CD8-positive, alpha-beta memory T cell (primary cell): ENCODE measurements at regions not wholly inside any gene's neighbourhood (a gene's known extent, or its start where the extent isn't known, plus 50 kb on each side); places are given as distances from the start of the nearest gene placed in this dataset.

Experiments used
- CTCF ChIA-PET: fragments of 350-600 bp; sonication (Branson Sonifier 250); formaldehyde crosslinking; loops from one replicate; lab custom pipeline; 2021; ENCODE audit warnings: antibody characterized with exemption; lab: Charles Lee
- POLR2A ChIA-PET: fragments of 350-600 bp; sonication (Branson Sonifier 250); formaldehyde crosslinking; loops from one replicate; lab custom pipeline; 2021; ENCODE audit warnings: antibody characterized with exemption; lab: Charles Lee
- DNase-seq, 5 donors: peaks; one replicate each; pipeline versions ENCODE4 v3.0.0 to v3.0.0-alpha.2; 2020 to 2022; ENCODE audit warnings: mixed read lengths in 1 of 5
- H3K27ac ChIP-seq: one replicate; pipeline ENCODE4 v1.7.0; 2013; ENCODE audit warnings: low read depth, mild to moderate bottlenecking, low read length, moderate library complexity
- H3K27me3 ChIP-seq: 2 replicates; pipeline ENCODE4 v1.7.0; 2013; ENCODE audit warnings: low read length, mild to moderate bottlenecking; ENCODE audit not compliant: insufficient read depth, poor library complexity, severe bottlenecking
- H3K36me3 ChIP-seq: 2 replicates; pipeline ENCODE4 v1.7.0; 2013; ENCODE audit warnings: mild to moderate bottlenecking, low read length, moderate library complexity; ENCODE audit not compliant: insufficient read depth
- H3K4me1 ChIP-seq: 2 replicates; pipeline ENCODE4 v1.7.0; 2013; ENCODE audit warnings: mild to moderate bottlenecking, low read length, moderate library complexity; ENCODE audit not compliant: insufficient read depth
- H3K4me3 ChIP-seq: 2 replicates; pipeline ENCODE4 v1.7.0; 2013; ENCODE audit warnings: mild to moderate bottlenecking, low read length
- H3K9me3 ChIP-seq: 2 replicates; pipeline ENCODE4 v1.7.0; 2013; ENCODE audit warnings: mild to moderate bottlenecking, low read length
- H3K27ac Mint-ChIP-seq, 8 donors: one replicate each; pipeline ENCODE4 v1.8.0; 2020 to 2021; ENCODE audit warnings: mixed read lengths in 8 of 8, mild to moderate bottlenecking in 6 of 8, inconsistent platforms in 3 of 8, moderate library complexity in 3 of 8
- H3K27me3 Mint-ChIP-seq, 2 donors: one replicate each; pipeline ENCODE4 v1.8.0; 2020 to 2021; ENCODE audit warnings: mixed read lengths in 2 of 2, mild to moderate bottlenecking in 1 of 2, moderate library complexity in 1 of 2
- H3K36me3 Mint-ChIP-seq, 3 donors: one replicate each; pipeline ENCODE4 v1.8.0; 2020 to 2021; ENCODE audit warnings: mixed read lengths in 3 of 3, inconsistent platforms in 1 of 3, mild to moderate bottlenecking in 1 of 3
- H3K4me1 Mint-ChIP-seq, 3 donors: one replicate each; pipeline ENCODE4 v1.8.0; 2020 to 2021; ENCODE audit warnings: mixed read lengths in 3 of 3, inconsistent platforms in 1 of 3, mild to moderate bottlenecking in 1 of 3
- H3K4me3 Mint-ChIP-seq, 7 donors: one replicate each; pipeline ENCODE4 v1.8.0; 2020 to 2021; ENCODE audit warnings: mixed read lengths in 7 of 7, mild to moderate bottlenecking in 6 of 7, moderate library complexity in 4 of 7, inconsistent platforms in 2 of 7
- H3K9me3 Mint-ChIP-seq, 5 donors: one replicate each; pipeline ENCODE4 v1.8.0; 2020 to 2022; ENCODE audit warnings: mixed read lengths in 5 of 5, mild to moderate bottlenecking in 3 of 5, moderate library complexity in 2 of 5, inconsistent platforms in 1 of 5

DNA sequence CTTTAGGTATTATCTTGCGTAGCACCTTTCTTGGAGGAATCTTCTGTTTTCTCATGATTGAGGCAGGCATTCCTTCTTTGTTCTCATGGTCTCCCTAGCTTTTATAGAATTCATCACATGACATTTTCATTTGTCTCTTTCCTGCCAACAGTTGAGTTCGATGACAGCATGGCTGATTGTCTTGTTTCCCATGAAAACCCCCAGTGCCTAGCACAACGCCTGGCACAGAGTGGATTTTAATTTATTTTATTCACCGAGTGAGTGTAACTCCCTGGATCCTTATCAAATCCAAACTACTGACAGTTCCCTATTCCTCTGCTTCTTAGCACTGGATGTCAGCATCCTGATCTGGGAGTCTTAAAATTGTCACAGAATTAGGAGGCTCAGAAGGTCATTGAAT lies 182.6 kb downstream of the SUDS3 start:
- no peaks in the 10 kb centered on the region for H3K4me1 Mint-ChIP-seq
- H3K9me3 Mint-ChIP-seq, result peaks cover 0 to 2% (median 0%) of the 10 kb centered on the region in 5 donors
- Histone ChIP-seq H3K27ac (no peak overlapping the region), H3K36me3 (no peaks in the 10 kb centered on the region), H3K27me3 (no peaks in the 10 kb centered on the region), H3K4me3 (no peak overlapping the region), H3K9me3 (no peaks in the 10 kb centered on the region), H3K4me1 (no peaks in the 10 kb centered on the region)
- POLR2A ChIA-PET, result no interaction called here
- H3K36me3 Mint-ChIP-seq, result no peaks in the 10 kb centered on the region
- no peak overlapping the region for H3K27ac Mint-ChIP-seq
- peaks cover 0 to 3% of the 10 kb centered on the region in 2 donors for H3K27me3 Mint-ChIP-seq
- H3K4me3 Mint-ChIP-seq, result no peak overlapping the region
- DNase-seq, result no peak
- CTCF ChIA-PET, result no interaction called here

DNA sequence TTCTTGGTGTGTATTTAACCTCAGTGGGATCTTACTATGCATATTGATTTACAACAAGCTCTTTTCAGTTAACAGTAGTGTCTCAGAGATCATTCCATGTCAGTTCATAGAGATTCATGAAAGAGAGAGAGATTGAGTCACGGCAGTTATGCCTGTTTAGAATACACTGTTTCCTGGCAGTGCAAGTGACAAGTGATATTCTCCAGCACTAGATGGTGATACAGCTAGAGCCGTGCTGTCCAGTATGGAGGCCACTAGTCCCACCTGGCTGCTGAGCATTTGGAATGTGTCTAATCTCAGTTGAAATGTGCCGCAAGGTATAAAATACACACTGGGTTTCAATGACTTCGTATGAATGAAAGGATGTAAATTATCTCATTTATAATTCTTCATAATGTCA lies 184.4 kb downstream of the SUDS3 start:
- Histone ChIP-seq H3K9me3 (no peaks in the 10 kb centered on the region), H3K27me3 (no peaks in the 10 kb centered on the region), H3K36me3 (no peaks in the 10 kb centered on the region), H3K4me1 (no peaks in the 10 kb centered on the region), H3K27ac (no peak overlapping the region), H3K4me3 (no peak overlapping the region)
- Mint-ChIP-seq H3K27ac (no peak overlapping the region), H3K4me1 (no peaks in the 10 kb centered on the region), H3K36me3 (no peaks in the 10 kb centered on the region), H3K9me3 (peaks cover 0 to 2% (median 0%) of the 10 kb centered on the region in 5 donors), H3K4me3 (no peak overlapping the region), H3K27me3 (peaks cover 0 to 3% of the 10 kb centered on the region in 2 donors)
- CTCF ChIA-PET, result no interaction called here
- POLR2A ChIA-PET, result no interaction called here
- no peak for DNase-seq

GRCh38 chr12:118571730-118572129 lies 195.4 kb downstream of the SUDS3 start:
- CTCF ChIA-PET, result no interaction called here
- H3K36me3 ChIP-seq, result no peaks in the 10 kb centered on the region
- no peak for DNase-seq
- Mint-ChIP-seq H3K36me3 (no peaks in the 10 kb centered on the region), H3K27ac (no peak overlapping the region), H3K9me3 (peaks cover 0 to 14% (median 2%) of the 10 kb centered on the region in 5 donors), H3K27me3 (peaks cover 0 to 2% of the 10 kb centered on the region in 2 donors), H3K4me3 (no peak overlapping the region), H3K4me1 (no peaks in the 10 kb centered on the region)
- H3K27me3 ChIP-seq, result no peaks in the 10 kb centered on the region
- H3K4me3 ChIP-seq, result no peak overlapping the region
- no peak overlapping the region for H3K27ac ChIP-seq
- no peaks in the 10 kb centered on the region for H3K4me1 ChIP-seq
- H3K9me3 ChIP-seq, result no peaks in the 10 kb centered on the region
- POLR2A ChIA-PET, result no interaction called here

GRCh38 chr12:118574288-118574687 lies 197.9 kb downstream of the SUDS3 start:
- CTCF ChIA-PET, result no interaction called here
- no peak overlapping the region for H3K27ac Mint-ChIP-seq

DNA sequence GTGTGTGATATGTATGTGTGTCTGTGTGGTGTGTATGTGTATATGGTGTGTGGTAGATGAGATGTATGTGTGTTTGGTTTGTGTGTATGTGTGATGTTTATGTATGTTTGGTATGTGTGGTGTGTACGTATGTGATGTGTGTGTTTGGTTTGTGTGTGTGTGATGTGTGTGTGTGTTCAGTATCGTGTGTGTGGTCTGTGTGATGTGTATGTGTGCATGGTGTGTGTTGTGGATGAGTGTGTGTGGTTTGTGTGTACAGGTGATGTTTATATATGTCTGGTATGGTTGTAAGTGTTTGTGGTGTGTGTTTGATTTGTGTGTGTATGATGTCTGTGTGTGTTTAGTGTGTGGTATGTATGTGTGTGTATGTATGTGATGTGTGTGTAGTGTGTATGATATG lies 199.4 kb downstream of the SUDS3 start:
- Mint-ChIP-seq H3K36me3 (no peaks in the 10 kb centered on the region), H3K4me3 (no peak overlapping the region), H3K27ac (no peak overlapping the region), H3K27me3 (peaks cover 0 to 2% of the 10 kb centered on the region in 2 donors), H3K4me1 (no peaks in the 10 kb centered on the region), H3K9me3 (peaks cover 0 to 3% (median 2%) of the 10 kb centered on the region in 5 donors)
- ChIA-PET CTCF (no interaction called here), POLR2A (no interaction called here)
- DNase-seq, result no peak
- H3K27me3 ChIP-seq, result no peaks in the 10 kb centered on the region
- no peaks in the 10 kb centered on the region for H3K4me1 ChIP-seq
- H3K9me3 ChIP-seq, result no peaks in the 10 kb centered on the region
- no peaks in the 10 kb centered on the region for H3K36me3 ChIP-seq
- no peak overlapping the region for H3K4me3 ChIP-seq
- H3K27ac ChIP-seq, result no peak overlapping the region

More at GRCh38 chr12:118574288-118574687, 197.9 kb downstream of the SUDS3 start:
- H3K4me1 ChIP-seq, result no peaks in the 10 kb centered on the region
- no peak for DNase-seq
- POLR2A ChIA-PET, result no interaction called here
- no peak overlapping the region for H3K4me3 ChIP-seq
- Mint-ChIP-seq H3K4me1 (no peaks in the 10 kb centered on the region), H3K9me3 (peaks cover 0 to 11% (median 2%) of the 10 kb centered on the region in 5 donors), H3K27me3 (peaks cover 0 to 2% of the 10 kb centered on the region in 2 donors), H3K36me3 (no peaks in the 10 kb centered on the region), H3K4me3 (no peak overlapping the region)
- no peaks in the 10 kb centered on the region for H3K9me3 ChIP-seq
- H3K27ac ChIP-seq, result no peak overlapping the region
- no peaks in the 10 kb centered on the region for H3K27me3 ChIP-seq
- H3K36me3 ChIP-seq, result no peaks in the 10 kb centered on the region

GRCh38 chr12:118581371-118581770 lies 205.0 kb downstream of the SUDS3 start:
- no peak overlapping the region for H3K27ac Mint-ChIP-seq

GRCh38 chr12:118582863-118583262 lies 206.5 kb downstream of the SUDS3 start:
- Mint-ChIP-seq H3K27ac (no peak overlapping the region), H3K36me3 (no peaks in the 10 kb centered on the region), H3K4me3 (no peak overlapping the region), H3K9me3 (peaks cover 0 to 2% (median 0%) of the 10 kb centered on the region in 5 donors), H3K27me3 (peaks cover 2 to 3% of the 10 kb centered on the region in 2 donors), H3K4me1 (no peaks in the 10 kb centered on the region)
- POLR2A ChIA-PET, result no interaction called here
- Histone ChIP-seq H3K4me3 (no peak overlapping the region), H3K4me1 (no peaks in the 10 kb centered on the region), H3K9me3 (no peaks in the 10 kb centered on the region), H3K27me3 (no peaks in the 10 kb centered on the region), H3K27ac (no peak overlapping the region), H3K36me3 (no peaks in the 10 kb centered on the region)
- no peak for DNase-seq
- CTCF ChIA-PET, result no interaction called here

More at GRCh38 chr12:118581371-118581770, 205.0 kb downstream of the SUDS3 start:
- ChIA-PET POLR2A (no interaction called here), CTCF (no interaction called here)
- H3K4me3 Mint-ChIP-seq, result no peak overlapping the region
- Histone ChIP-seq H3K9me3 (no peaks in the 10 kb centered on the region), H3K27ac (no peak overlapping the region), H3K36me3 (no peaks in the 10 kb centered on the region), H3K4me3 (no peak overlapping the region), H3K4me1 (no peaks in the 10 kb centered on the region), H3K27me3 (no peaks in the 10 kb centered on the region)
- no peaks in the 10 kb centered on the region for H3K36me3 Mint-ChIP-seq
- H3K4me1 Mint-ChIP-seq, result no peaks in the 10 kb centered on the region
- peaks cover 2 to 3% of the 10 kb centered on the region in 2 donors for H3K27me3 Mint-ChIP-seq
- DNase-seq, result no peak
- peaks cover 0 to 2% (median 0%) of the 10 kb centered on the region in 5 donors for H3K9me3 Mint-ChIP-seq

- H3K36me3 ChIP-seq, result no peaks in the 10 kb centered on the region
- H3K27me3 ChIP-seq, result no peaks in the 10 kb centered on the region
- DNase-seq, result no peak
- H3K4me3 ChIP-seq, result no peak overlapping the region
- ChIA-PET POLR2A (no interaction called here), CTCF (no interaction called here)
- H3K9me3 ChIP-seq, result no peaks in the 10 kb centered on the region
- Mint-ChIP-seq H3K36me3 (no peaks in the 10 kb centered on the region), H3K9me3 (peaks cover 0 to 2% (median 0%) of the 10 kb centered on the region in 5 donors), H3K4me1 (no peaks in the 10 kb centered on the region), H3K27ac (no peak overlapping the region), H3K27me3 (peaks cover 2 to 3% of the 10 kb centered on the region in 2 donors), H3K4me3 (no peak overlapping the region)
- no peak overlapping the region for H3K27ac ChIP-seq
- no peaks in the 10 kb centered on the region for H3K4me1 ChIP-seq
These were observed 210.1 kb downstream of the SUDS3 start for GRCh38 chr12:118586433-118586832.

DNA sequence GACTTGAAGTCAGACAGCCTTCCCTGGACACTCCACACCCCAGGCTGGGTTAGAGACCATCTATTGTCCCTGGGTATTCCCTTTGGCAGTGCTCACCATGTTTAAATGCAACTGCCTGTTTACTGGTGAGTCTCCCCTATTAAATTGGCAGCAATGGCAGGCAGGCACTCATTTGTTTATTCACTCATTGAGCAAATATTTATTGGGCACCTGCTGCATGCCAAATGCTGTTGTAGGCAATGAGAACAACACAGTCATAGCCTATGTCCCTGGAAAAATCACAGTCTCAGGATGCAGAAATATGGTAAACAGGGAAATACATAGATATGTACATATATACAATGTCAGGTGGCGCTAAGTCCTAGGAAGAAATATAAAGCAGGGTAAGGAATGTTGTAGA lies 212.8 kb downstream of the SUDS3 start:
- H3K4me1 Mint-ChIP-seq, result no peaks in the 10 kb centered on the region
- DNase-seq, result no peak
- H3K27ac ChIP-seq, result no peak overlapping the region
- H3K27me3 ChIP-seq, result no peaks in the 10 kb centered on the region
- no peaks in the 10 kb centered on the region for H3K36me3 ChIP-seq
- no peaks in the 10 kb centered on the region for H3K36me3 Mint-ChIP-seq
- no peak overlapping the region for H3K4me3 ChIP-seq
- H3K9me3 Mint-ChIP-seq, result peaks cover 0 to 4% (median 0%) of the 10 kb centered on the region in 5 donors
- H3K27ac Mint-ChIP-seq, result no peak overlapping the region
- H3K27me3 Mint-ChIP-seq, result no peaks in the 10 kb centered on the region
- POLR2A ChIA-PET, result no interaction called here
- H3K4me1 ChIP-seq, result no peaks in the 10 kb centered on the region
- H3K4me3 Mint-ChIP-seq, result no peak overlapping the region
- CTCF ChIA-PET, result no interaction called here
- no peaks in the 10 kb centered on the region for H3K9me3 ChIP-seq
